HG03342 (cell line): ENCODE measurements at regions not wholly inside any gene's neighbourhood (a gene's known extent, or its start where the extent isn't known, plus 50 kb on each side); places are given as distances from the start of the nearest gene placed in this dataset.

Experiments
- ATAC-seq: cut with Tn5 transposase; IDR thresholded peaks from one replicate; pipeline ENCODE4 v1.9.1; 2021; ENCODE audit warnings: mild to moderate bottlenecking, moderate library complexity; ENCODE audit not compliant: unreplicated experiment

DNA sequence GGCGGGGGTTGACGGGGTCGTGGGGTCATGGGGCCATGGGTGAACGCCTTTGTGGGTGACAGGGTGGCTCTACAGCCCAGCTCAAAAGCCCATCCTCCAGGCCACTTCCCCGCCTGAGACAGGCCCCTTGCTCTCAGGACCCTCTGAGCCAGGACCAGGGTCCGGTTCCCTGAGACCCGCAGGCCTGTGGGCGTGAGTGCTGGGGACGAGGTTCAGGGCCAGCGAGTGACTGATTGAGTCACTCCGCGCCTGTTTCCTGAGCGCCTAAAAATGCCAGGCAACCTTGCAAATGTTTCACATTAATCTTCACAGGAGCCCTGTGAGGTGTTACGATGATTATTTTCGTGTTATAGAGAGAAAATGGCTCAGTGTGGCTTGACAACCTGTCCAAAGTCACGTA, 97.8 kb downstream of the ZNF674 start:
- peak; percentile 15 for ATAC-seq

DNA sequence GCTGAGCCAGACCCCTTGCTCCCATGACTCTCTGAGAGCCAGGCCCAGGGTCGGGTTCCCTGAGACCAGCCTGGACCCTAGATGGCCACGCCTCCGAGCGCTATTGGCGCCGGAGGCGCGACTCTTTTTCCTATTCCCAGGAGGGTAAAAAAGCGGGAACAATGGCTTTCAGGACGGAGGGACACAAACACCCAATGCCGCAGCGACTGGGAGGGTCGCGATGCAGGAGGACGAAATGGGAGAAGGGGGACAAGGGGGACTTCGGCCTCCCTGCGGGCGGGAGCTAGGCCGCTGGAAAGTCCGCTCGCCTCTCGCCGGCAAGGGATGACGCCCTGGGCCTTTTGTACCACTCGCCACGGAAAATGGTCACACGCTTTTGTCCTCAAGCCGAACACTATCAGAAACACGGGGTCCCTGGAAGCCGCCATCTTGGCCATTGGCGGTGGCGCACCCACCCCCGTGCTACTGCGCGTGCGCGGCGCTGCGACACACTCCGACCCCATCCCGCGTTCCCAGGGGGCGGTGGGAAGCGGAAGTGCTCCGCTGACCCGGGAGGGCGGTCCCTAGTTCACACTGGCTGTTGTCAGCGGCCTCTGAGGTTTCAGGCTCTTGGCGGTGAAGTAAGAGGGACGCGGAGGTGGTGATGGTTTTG, 98.4 kb downstream of the ZNF674 start:
- ATAC-seq = peak; percentile 95

- ATAC-seq = no peak
These were observed 101.2 kb downstream of the ZNF674 start for GRCh38 chrX:46444011-46444410.

- no peak for ATAC-seq
These were observed 108.5 kb downstream of the ZNF674 start for GRCh38 chrX:46436744-46437143.

- no peak for ATAC-seq
These were observed 111.3 kb downstream of the ZNF674 start for GRCh38 chrX:46433892-46434291.

DNA sequence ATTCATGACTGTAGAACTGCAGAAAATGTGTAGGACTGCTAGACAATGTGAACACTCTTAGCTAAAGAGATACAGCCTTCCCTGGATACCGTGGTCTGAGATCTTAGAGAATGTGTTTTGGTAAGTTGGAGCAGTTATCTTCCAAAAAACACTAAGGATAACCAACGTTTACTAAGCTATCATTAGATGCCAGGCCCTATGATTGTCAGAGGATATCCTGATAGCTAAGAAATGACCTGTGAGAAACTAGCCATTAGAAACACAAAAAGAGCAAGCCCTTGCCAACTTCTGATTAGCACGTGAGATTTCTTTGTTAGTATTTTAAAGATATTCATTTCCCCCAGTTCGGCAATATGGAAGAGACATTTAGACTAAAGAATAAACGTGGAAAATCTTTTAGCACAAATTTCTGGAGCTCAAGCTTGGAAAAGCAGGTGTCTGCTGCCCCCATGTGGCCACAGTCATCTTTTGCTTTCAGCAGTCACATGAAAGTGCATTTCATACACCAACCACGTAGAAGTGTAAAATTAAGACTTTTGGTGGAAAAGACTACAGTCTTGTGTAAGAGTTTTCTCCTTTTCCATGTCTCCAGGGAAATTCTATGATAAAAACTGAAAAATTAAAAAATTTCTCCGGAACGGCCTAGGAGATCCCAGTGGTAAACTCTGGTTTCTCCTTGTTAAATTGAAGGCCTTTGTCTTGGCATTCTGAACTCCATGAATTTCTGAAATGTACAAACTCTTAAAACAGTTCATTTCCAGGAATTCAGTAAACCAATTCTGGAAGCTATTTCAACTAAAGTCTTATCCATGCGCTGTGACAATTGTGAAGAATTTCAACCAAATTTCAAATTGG, 136.4 kb downstream of the ZNF674 start:
- ATAC-seq = peak; percentile 46

- no peak for ATAC-seq
These were observed 137.5 kb downstream of the ZNF674 start for GRCh38 chrX:46407753-46408130.

DNA sequence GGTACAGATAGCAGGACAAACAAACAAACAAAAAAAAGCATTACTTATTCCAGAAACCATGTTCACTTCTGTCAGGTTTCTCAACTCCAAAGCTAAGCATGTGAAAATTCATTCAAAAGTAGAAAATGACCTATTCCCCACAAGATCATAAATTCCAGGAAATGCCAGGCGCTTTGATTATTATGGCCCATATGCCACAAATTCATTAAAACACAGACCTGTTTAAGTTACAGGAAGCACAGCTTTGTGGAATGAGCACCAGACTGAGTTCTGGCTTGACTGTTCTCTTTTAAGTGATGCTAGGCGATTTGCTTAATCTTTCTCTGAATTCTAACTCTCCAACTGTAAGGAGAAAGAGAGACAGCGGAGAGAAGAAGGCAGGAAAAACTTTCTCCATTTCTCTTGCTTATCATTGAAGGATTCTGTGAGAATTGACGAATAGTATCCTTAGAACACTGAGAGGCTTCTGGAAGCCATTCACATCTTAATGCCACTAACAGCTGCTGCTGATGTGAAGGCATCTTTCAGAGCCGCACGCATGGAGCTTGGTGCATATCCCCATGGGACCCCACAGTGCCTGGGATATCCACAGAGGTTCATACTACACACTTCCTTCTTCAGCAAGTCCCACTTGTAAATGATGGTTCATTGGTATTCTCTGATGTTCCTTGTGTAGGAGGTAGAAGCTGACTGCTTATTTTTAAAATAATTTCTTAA, 138.0 kb downstream of the ZNF674 start:
- no peak for ATAC-seq

- ATAC-seq = no peak
These were observed 140.4 kb downstream of the ZNF674 start for GRCh38 chrX:46404774-46405173.

DNA sequence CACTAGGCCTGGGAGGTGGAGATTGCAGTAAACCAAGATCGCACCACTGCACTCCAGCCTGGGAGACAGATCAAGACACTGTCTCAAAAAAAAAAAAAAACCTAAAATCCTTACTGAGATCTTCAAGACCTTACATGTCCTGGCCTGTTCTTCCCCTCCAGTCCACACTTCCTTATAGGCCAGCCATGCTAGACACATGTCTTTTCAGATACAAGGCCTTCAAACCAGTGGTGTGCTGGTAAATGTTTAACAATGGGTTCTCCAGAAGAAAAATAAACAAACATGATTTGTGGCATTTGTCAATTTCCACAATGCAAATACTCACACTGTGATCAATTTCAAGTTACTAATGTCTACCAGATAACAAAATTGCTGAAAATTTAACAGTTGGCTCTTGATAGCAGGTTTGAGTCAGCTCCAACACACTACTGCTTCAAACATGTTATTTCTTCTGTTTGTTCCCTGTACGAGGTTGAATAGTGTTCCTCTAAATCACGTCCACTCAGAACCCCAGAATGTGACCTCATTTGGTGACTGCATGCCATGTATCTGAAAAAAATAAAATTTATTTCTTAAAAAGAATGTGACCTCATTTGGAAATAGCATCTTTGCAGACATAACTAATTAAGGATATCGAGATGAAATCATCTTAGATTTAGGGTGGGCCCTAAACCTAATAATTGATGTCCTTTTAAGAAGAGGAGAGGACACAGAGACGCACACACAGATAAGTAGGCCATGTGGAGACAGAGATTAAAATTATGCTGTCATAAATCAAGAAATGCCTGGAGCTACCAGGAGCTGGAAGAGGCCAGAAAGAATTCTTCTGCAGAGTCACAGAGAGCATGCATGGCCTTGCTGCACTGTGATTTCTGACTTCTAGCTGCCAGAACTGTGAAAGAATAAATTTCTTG, 144.4 kb downstream of the ZNF674 start:
- no peak for ATAC-seq

- ATAC-seq = no peak
These were observed 146.3 kb downstream of the ZNF674 start for GRCh38 chrX:46398874-46399273.

DNA sequence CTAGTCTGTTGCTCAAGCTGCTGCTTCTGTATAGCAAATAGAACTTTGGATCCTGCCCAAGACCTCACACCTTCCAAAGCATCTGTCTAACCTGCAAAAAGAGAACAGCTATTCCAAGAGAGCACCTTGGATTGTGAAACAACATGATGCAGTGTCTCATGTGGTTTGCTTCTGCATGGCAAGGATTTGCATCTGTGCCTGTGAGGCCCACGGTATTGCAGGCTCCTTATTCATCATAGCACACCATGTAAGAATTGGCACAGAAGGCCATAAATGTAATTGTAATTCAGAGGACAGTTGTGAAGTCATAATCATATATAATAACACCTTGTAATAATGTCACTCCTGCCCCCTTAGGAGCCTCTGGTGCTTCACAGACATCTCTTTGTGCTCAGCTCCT, 147.1 kb downstream of the ZNF674 start:
- ATAC-seq = no peak

DNA sequence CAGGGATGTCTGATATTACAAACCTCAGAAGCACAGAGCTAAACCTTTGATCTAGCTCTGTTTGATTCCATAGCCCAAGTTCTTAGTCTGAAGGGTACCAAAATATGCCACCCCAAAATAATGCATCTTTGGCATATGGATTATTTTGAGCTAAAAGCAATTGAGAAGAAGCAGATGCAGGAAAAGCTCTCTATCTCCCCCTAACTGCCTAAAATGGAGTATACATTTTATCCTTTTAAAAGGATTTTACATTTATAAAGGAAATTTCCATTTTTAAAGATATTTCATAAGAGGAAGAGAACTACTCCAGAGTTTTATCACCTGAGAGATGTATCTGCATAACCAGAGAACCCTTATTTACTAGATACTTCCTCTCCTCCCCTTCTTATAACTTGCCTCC, 158.7 kb downstream of the ZNF674 start:
- no peak for ATAC-seq

- no peak for ATAC-seq
These were observed 162.2 kb downstream of the ZNF674 start for GRCh38 chrX:46383006-46383405.

DNA sequence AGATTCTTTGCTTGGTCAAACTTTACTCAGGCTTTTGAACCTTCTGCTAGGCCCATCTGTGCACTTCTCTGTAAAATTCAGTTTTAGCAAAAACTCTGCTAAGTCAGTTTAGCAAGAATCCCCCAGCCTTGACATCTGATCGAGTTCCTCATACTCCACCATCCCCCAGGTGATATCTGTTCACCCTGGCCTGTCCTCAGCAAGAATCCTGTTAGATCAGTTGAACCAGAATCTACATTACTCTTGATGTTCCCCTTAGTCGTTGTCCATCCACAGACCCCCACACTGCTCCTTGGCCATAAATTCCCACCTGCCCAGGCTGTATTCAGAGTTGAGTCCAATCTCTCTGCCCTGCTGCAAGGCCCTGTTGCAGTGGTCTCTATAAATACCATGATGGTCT, 162.6 kb downstream of the ZNF674 start:
- ATAC-seq = no peak

DNA sequence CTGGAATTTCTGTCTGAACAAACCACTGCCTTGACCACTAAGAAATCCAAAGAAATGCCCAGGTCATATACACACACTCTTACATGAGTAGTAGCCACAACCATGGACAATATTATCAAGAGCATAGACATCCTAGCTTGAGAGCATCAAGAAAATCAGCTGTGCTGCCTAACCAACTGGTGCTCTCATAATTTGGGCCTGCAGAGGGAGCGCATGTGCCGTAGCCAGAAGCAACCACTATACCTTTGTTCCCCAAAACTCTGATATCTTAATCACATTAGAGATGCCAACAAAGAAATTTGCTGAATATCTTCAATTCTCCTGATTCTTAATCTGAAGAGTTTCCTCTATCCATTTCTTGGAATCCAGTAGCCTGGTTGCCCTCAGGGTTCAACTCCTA, 163.6 kb downstream of the ZNF674 start:
- no peak for ATAC-seq

DNA sequence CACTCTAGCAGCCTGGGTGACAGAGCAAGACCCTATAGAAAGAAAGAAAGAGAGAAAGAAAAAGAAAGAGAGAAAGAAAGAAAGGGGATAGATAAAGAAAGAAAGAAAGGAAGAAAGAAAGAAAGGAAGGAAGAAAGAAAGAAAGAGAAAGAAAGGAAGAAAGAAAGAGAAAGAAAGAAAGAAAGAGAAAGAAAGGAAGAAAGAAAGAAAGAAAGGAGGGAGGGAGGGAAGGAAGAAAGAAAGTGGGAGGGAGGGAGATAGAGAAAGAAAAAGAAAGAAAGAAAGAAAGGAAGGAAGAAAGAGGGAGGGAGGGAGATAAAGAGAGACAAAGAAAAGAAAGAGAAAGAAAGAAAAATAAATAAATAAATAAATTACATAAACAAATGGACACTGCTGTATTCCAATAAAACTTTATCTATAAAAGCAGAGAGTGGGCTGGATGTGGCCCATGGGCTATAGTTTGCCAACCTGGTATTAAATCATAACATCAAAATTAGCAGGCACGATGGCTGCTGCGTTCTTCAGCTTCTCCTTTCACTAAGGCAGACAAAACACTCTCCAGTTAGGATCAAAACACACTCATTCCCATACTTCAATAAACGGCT, 165.0 kb downstream of the ZNF674 start:
- no peak for ATAC-seq

DNA sequence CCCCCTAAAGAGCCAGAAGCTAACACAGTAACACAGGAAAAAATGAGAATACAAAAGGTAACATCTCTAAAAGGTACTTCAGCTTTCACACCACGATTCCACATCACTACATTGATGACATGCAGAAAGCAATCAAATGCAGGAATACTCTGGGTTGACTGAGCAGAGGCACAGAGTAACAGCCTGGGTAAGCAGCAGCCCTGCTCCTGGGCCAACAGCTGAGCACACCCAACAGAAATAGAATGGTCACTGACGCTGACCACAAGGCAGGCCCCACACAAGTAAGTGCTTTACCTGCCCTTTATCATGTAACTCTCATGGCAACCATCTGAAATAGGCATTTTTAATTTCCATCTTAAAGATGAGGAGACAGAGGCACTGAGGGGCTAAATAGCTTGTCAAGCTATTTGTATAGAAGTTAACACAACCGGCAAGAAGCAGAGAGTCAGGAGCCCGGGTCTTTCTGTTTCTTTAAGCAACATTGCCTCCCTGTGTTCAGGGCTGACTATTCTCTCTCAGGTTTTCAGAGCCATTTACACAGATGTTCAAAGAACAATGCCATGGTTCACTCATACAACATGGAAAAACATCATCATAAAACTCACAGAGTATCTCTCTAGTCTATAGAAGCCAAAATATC, 168.9 kb downstream of the ZNF674 start:
- no peak for ATAC-seq

DNA sequence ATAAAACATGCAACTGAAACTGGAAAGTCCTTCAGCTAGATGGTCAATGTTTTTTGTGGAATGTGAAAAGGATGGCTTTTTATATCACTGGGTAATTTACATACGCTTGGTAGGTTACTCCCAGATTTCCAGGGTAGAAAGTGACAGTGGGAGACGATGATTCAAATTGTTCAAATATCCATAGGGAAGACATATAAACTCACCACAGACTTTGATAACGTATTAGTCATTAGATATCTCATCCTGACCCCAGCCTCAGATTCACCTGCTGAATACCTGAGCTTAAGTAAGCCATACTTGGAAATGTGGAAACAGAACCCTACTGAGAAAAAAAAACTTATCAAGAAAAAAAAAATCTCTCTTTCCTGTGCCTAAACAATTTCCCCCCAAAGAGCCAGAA, 169.4 kb downstream of the ZNF674 start:
- no peak for ATAC-seq

DNA sequence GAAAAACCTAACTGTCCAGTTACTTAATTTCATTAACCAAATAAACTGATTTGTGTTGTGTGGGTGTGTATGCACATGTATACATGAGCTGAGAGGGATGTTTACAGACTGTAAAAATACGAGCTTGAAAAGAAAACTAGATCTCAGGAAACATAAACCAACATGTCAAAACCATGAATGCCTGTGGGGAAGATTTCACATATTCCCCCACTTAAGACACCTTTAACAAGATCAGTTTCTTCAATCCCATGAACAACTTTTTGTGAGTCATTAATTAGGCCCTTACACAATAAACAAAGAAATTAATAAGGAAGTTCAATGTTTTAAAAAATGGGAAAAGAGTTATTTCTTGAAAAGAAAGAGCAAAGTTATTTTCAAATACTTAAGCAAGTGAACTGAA, 170.8 kb downstream of the ZNF674 start:
- no peak for ATAC-seq
